K562 (cell line): ENCODE measurements at regions not wholly inside any gene's neighbourhood (a gene's known extent, or its start where the extent isn't known, plus 50 kb on each side); places are given as distances from the start of the nearest gene placed in this dataset.

Experiments used
- BACH1 ChIP-seq: fragments of 200-800 bp; sonication (Bioruptor generic); IDR thresholded peaks from 2 replicates; pipeline ENCODE4 v1.6.1; 2016; ENCODE audit warnings: missing genetic modification characterization, missing compliant biosample characterization
- CBX2 ChIP-seq: fragments of 200-600 bp; sonication (generic); IDR thresholded peaks from one replicate; pipeline ENCODE4 v1.6.1; 2012; ENCODE audit warnings: mild to moderate bottlenecking, low read length, inconsistent platforms; ENCODE audit not compliant: insufficient read depth, poor library complexity, severe bottlenecking
- CBX3 ChIP-seq, 2 experiments: IDR thresholded peaks; 1 replicate in 1 of 2; 2 replicates in 1 of 2; pipeline ENCODE4 v1.6.1; 2012; ENCODE audit warnings: inconsistent platforms in 2 of 2, low read length in 2 of 2, borderline replicate concordance in 1 of 2, control low read depth in 1 of 2
- GATAD2B ChIP-seq: fragments of 450-650 bp; IDR thresholded peaks from 2 replicates; pipeline ENCODE4 v1.6.1; 2017; ENCODE audit warnings: mild to moderate bottlenecking, borderline replicate concordance
- MTA3 ChIP-seq: fragments of 450-650 bp; formaldehyde crosslinking; IDR thresholded peaks from 2 replicates; pipeline ENCODE4 v1.6.1; 2017; ENCODE audit warnings: mild to moderate bottlenecking, borderline replicate concordance
- NFE2L1 ChIP-seq: fragments of 450-650 bp; IDR thresholded peaks from 2 replicates; pipeline ENCODE4 v1.6.1; 2016; ENCODE audit warnings: missing genetic modification characterization, low read depth, mild to moderate bottlenecking, missing compliant biosample characterization, moderate library complexity, borderline replicate concordance
- ZNF311 ChIP-seq: fragments of 250-450 bp; sonication (Bioruptor Pico); IDR thresholded peaks from 2 replicates; pipeline ENCODE4 v1.4.0; 2020; ENCODE audit warnings: mild to moderate bottlenecking, moderate library complexity
- ZNF318 ChIP-seq, 2 experiments: fragments of 450-650 bp; IDR thresholded peaks; 2 replicates each; pipeline ENCODE4 v1.6.1; 2016; ENCODE audit warnings: mild to moderate bottlenecking in 2 of 2, borderline replicate concordance in 1 of 2, low read depth in 1 of 2, moderate library complexity in 1 of 2
- TF ChIP-seq, protein P1 (sequence below): fragments of 450-650 bp; conservative IDR thresholded peaks from 2 replicates; pipeline ENCODE4 v1.6.1; 2016; ENCODE audit warnings: missing genetic modification characterization, low read depth, mild to moderate bottlenecking, missing compliant biosample characterization, moderate library complexity
- TF ChIP-seq, protein P2 (sequence below), 2 experiments: IDR thresholded peaks; 2 replicates each; pipeline ENCODE4 v1.6.1; 2011; ENCODE audit warnings: borderline replicate concordance in 1 of 2, control low read depth in 1 of 2, low read depth in 1 of 2, low read length in 1 of 2, mild to moderate bottlenecking in 1 of 2, mixed read lengths in 1 of 2, moderate library complexity in 1 of 2; ENCODE audit not compliant: insufficient read depth in 1 of 2, insufficient read length in 1 of 2, poor library complexity in 1 of 2, severe bottlenecking in 1 of 2; ENCODE audit errors: extremely low read depth in 1 of 2
- TF ChIP-seq, protein P3 (sequence below): fragments of 250-450 bp; sonication (Bioruptor Pico); IDR thresholded peaks from 2 replicates; pipeline ENCODE4 v1.4.0; 2020; ENCODE audit warnings: mild to moderate bottlenecking

GRCh38 chr7:130960208-130960988, 226.4 kb upstream of the KLF14 start (continued):
- TF ChIP-seq ZNF318 (IDR thresholded peaks at IDR 0.05; ENCODE audit: borderline replicate concordance in 1 of 2, low read depth in 1 of 2) = 0 out of 4 replicates have a peak, but pooled peaks have one; percentile 18 to 33
- peak; percentile 50; the same call in 1 of the 2 replicates for TF ChIP-seq GATAD2B
- TF ChIP-seq CBX2 = no peak
- TF ChIP-seq NFE2L1 = 0 out of 2 replicates have a peak, but pooled peaks have one; percentile 23
- TF ChIP-seq, protein P1, sequence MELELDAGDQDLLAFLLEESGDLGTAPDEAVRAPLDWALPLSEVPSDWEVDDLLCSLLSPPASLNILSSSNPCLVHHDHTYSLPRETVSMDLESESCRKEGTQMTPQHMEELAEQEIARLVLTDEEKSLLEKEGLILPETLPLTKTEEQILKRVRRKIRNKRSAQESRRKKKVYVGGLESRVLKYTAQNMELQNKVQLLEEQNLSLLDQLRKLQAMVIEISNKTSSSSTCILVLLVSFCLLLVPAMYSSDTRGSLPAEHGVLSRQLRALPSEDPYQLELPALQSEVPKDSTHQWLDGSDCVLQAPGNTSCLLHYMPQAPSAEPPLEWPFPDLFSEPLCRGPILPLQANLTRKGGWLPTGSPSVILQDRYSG (tag) = peak; percentile 72
- TF ChIP-seq CBX3 (IDR thresholded peaks at IDR 0.05; ENCODE audit: borderline replicate concordance in 1 of 2, low read length in 2 of 2) = no peak
- TF ChIP-seq, protein P2, sequence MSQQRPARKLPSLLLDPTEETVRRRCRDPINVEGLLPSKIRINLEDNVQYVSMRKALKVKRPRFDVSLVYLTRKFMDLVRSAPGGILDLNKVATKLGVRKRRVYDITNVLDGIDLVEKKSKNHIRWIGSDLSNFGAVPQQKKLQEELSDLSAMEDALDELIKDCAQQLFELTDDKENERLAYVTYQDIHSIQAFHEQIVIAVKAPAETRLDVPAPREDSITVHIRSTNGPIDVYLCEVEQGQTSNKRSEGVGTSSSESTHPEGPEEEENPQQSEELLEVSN (IDR thresholded peaks at IDR 0.05; ENCODE audit: borderline replicate concordance in 1 of 2, extremely low read depth in 1 of 2, insufficient read depth in 1 of 2, insufficient read length in 1 of 2, low read depth in 1 of 2, low read length in 1 of 2, poor library complexity in 1 of 2, severe bottlenecking in 1 of 2) = no peak
- TF ChIP-seq MTA3 = peak; percentile 18; the same call in 1 of the 2 replicates
- TF ChIP-seq, protein P3, sequence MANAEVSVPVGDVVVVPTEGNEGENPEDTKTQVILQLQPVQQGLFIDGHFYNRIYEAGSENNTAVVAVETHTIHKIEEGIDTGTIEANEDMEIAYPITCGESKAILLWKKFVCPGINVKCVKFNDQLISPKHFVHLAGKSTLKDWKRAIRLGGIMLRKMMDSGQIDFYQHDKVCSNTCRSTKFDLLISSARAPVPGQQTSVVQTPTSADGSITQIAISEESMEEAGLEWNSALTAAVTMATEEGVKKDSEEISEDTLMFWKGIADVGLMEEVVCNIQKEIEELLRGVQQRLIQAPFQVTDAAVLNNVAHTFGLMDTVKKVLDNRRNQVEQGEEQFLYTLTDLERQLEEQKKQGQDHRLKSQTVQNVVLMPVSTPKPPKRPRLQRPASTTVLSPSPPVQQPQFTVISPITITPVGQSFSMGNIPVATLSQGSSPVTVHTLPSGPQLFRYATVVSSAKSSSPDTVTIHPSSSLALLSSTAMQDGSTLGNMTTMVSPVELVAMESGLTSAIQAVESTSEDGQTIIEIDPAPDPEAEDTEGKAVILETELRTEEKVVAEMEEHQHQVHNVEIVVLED (CRISPR knock-in tag) = peak; percentile 46; the same call in 1 of the 2 replicates
- peak; percentile 89; the same call in 1 of the 2 replicates for TF ChIP-seq BACH1 (tag)
- TF ChIP-seq ZNF311 (CRISPR knock-in tag) = peak; percentile 81
